OCI-LY1 (cell line): ENCODE measurements at regions not wholly inside any gene's neighbourhood (a gene's known extent, or its start where the extent isn't known, plus 50 kb on each side); places are given as distances from the start of the nearest gene placed in this dataset.

Experiments used
- H2AFZ ChIP-seq: fragments of 200-600 bp; sonication (generic), shearing (Covaris generic); 2 replicates; pipeline ENCODE4 v1.6.0; 2014; ENCODE audit warnings: antibody characterized with exemption, mild to moderate bottlenecking, low read length
- H3F3A ChIP-seq: fragments of 200-600 bp; sonication (generic), shearing (Covaris generic); 2 replicates; pipeline ENCODE4 v1.6.0; 2014; ENCODE audit warnings: mild to moderate bottlenecking, antibody characterized with exemption, low read length, moderate library complexity; ENCODE audit not compliant: insufficient read depth
- H3K27ac ChIP-seq: fragments of 200-600 bp; sonication (generic); 2 replicates; pipeline ENCODE4 v1.5.1; 2014; ENCODE audit warnings: low read length, mixed run types, mild to moderate bottlenecking, low read depth; ENCODE audit not compliant: poor library complexity, severe bottlenecking
- H3K27me3 ChIP-seq: fragments of 200-600 bp; sonication (generic); 2 replicates; pipeline ENCODE4 v1.6.0; 2014; ENCODE audit warnings: antibody characterized with exemption, mild to moderate bottlenecking, low read length, moderate library complexity; ENCODE audit not compliant: insufficient read depth
- H3K36me3 ChIP-seq: fragments of 200-600 bp; sonication (generic); 2 replicates; pipeline ENCODE4 v1.6.1; 2014; ENCODE audit warnings: mild to moderate bottlenecking, antibody characterized with exemption, low read length, moderate library complexity, mixed read lengths; ENCODE audit not compliant: insufficient read depth
- H3K4me1 ChIP-seq: fragments of 200-600 bp; sonication (generic); 2 replicates; pipeline ENCODE4 v1.5.1; 2014; ENCODE audit warnings: mild to moderate bottlenecking, low read length, moderate library complexity; ENCODE audit not compliant: insufficient read depth, severe bottlenecking
- H3K4me2 ChIP-seq: fragments of 200-600 bp; sonication (generic), shearing (Covaris generic); 2 replicates; pipeline ENCODE4 v1.6.1; 2014; ENCODE audit warnings: low read length
- H3K4me3 ChIP-seq: fragments of 200-600 bp; sonication (generic); 2 replicates; pipeline ENCODE4 v1.5.1; 2014; ENCODE audit warnings: low read length, low read depth, mild to moderate bottlenecking, mixed read lengths; ENCODE audit not compliant: poor library complexity, severe bottlenecking
- H3K79me2 ChIP-seq: fragments of 200-600 bp; shearing (Covaris generic); 2 replicates; pipeline ENCODE4 v1.6.1; 2016; ENCODE audit warnings: mixed run types, low read length, mixed read lengths; ENCODE audit not compliant: insufficient read depth
- H3K9ac ChIP-seq: fragments of 200-600 bp; sonication (generic), shearing (Covaris generic); 2 replicates; pipeline ENCODE4 v1.6.1; 2014; ENCODE audit warnings: mild to moderate bottlenecking, low read length, mixed read lengths
- H3K9me2 ChIP-seq: fragments of 200-600 bp; sonication (generic), shearing (Covaris generic); 2 replicates; pipeline ENCODE4 v1.6.1; 2014; ENCODE audit warnings: low read depth, mild to moderate bottlenecking, low read length, mixed read lengths
- H3K9me3 ChIP-seq: fragments of 200-600 bp; shearing (Covaris generic); 2 replicates; pipeline ENCODE4 v1.6.1; 2014; ENCODE audit warnings: low read length, mixed read lengths
- H4K20me1 ChIP-seq: fragments of 200-600 bp; sonication (generic), shearing (Covaris generic); 2 replicates; pipeline ENCODE4 v1.6.0; 2016; ENCODE audit warnings: mild to moderate bottlenecking, low read length; ENCODE audit not compliant: insufficient read depth
- CTCF ChIP-seq: fragments of 200-600 bp; sonication (generic), shearing (Covaris generic); IDR thresholded peaks from 2 replicates; pipeline ENCODE4 v1.5.1; 2017; ENCODE audit warnings: mild to moderate bottlenecking, antibody characterized with exemption, low read length, moderate library complexity, mixed read lengths
- EZH2 ChIP-seq: fragments of 200-600 bp; sonication (generic), shearing (Covaris generic); IDR thresholded peaks from 2 replicates; pipeline ENCODE4 v1.8.0; 2017; ENCODE audit warnings: borderline replicate concordance, mixed run types, mild to moderate bottlenecking, antibody characterized with exemption, low read length, moderate library complexity, mixed read lengths

GRCh38 chr21:35150562-35151226 lies 101.6 kb upstream of the RUNX1 start:
- Histone ChIP-seq H2AFZ (no peak overlapping the region), H3K27ac (no peak overlapping the region), H3K9me2 (no peaks in the 10 kb centered on the region), H3K4me2 (no peak overlapping the region), H3F3A (no peaks in the 10 kb centered on the region), H3K4me3 (no peak overlapping the region), H3K9ac (no peak overlapping the region), H3K9me3 (peaks cover 7% of the 10 kb centered on the region; the same call in 1 of the 2 replicates), H4K20me1 (no peaks in the 10 kb centered on the region), H3K36me3 (no peaks in the 10 kb centered on the region), H3K4me1 (peaks cover 18% of the 10 kb centered on the region), H3K27me3 (no peaks in the 10 kb centered on the region), H3K79me2 (no peaks in the 10 kb centered on the region)
- no peak for TF ChIP-seq EZH2
- TF ChIP-seq CTCF = no peak

- TF ChIP-seq EZH2 (no peak), CTCF (no peak)
- Histone ChIP-seq H3K36me3 (no peaks in the 10 kb centered on the region), H3K27me3 (no peaks in the 10 kb centered on the region), H3K4me3 (no peak overlapping the region), H3K9ac (no peak overlapping the region), H3K79me2 (no peaks in the 10 kb centered on the region), H2AFZ (no peak overlapping the region), H3K9me3 (peaks cover 7% of the 10 kb centered on the region; the same call in 1 of the 2 replicates), H3F3A (no peaks in the 10 kb centered on the region), H3K9me2 (no peaks in the 10 kb centered on the region), H3K4me1 (peaks cover 28% of the 10 kb centered on the region), H3K27ac (no peak overlapping the region), H4K20me1 (no peaks in the 10 kb centered on the region), H3K4me2 (no peak overlapping the region)
These were observed 100.6 kb upstream of the RUNX1 start for GRCh38 chr21:35149698-35150097.

GRCh38 chr21:35147439-35147838 lies 98.3 kb upstream of the RUNX1 start:
- Histone ChIP-seq H3F3A (no peaks in the 10 kb centered on the region), H3K27ac (peak overlapping the region; percentile 12), H3K4me3 (no peak overlapping the region), H3K9me3 (peaks cover 7% of the 10 kb centered on the region; the same call in 1 of the 2 replicates), H3K79me2 (no peaks in the 10 kb centered on the region), H3K4me1 (peaks cover 36% of the 10 kb centered on the region), H4K20me1 (no peaks in the 10 kb centered on the region), H3K9ac (no peak overlapping the region), H3K4me2 (no peak overlapping the region), H3K36me3 (no peaks in the 10 kb centered on the region), H3K27me3 (no peaks in the 10 kb centered on the region), H3K9me2 (no peaks in the 10 kb centered on the region), H2AFZ (no peak overlapping the region)
- TF ChIP-seq EZH2 (no peak), CTCF (no peak)
